ENCODE measurements at regions not wholly inside any gene's neighbourhood (a gene's known extent, or its start where the extent isn't known, plus 50 kb on each side); places are given as distances from the start of the nearest gene placed in this dataset.

GRCh38 chr10:130453036-130453720 is 317.0 kb downstream of the GLRX3 start:
- no peaks in the 10 kb centered on the region for H3K9me3 ChIP-seq (ENCODE audit: control insufficient read depth, insufficient read depth, low read depth, low read length)
- TF ChIP-seq TCF7L2 (IDR thresholded peaks at IDR 0.05; ENCODE audit: low read depth, low read length) = no peak
- no peak for TF ChIP-seq POLR2AphosphoS5 (IDR thresholded peaks at IDR 0.05; ENCODE audit: low read depth, low read length)
- TF ChIP-seq SIN3A (IDR thresholded peaks at IDR 0.05; ENCODE audit: borderline replicate concordance, insufficient read depth, low read depth, low read length) = no peak
- TF ChIP-seq, protein P1, sequence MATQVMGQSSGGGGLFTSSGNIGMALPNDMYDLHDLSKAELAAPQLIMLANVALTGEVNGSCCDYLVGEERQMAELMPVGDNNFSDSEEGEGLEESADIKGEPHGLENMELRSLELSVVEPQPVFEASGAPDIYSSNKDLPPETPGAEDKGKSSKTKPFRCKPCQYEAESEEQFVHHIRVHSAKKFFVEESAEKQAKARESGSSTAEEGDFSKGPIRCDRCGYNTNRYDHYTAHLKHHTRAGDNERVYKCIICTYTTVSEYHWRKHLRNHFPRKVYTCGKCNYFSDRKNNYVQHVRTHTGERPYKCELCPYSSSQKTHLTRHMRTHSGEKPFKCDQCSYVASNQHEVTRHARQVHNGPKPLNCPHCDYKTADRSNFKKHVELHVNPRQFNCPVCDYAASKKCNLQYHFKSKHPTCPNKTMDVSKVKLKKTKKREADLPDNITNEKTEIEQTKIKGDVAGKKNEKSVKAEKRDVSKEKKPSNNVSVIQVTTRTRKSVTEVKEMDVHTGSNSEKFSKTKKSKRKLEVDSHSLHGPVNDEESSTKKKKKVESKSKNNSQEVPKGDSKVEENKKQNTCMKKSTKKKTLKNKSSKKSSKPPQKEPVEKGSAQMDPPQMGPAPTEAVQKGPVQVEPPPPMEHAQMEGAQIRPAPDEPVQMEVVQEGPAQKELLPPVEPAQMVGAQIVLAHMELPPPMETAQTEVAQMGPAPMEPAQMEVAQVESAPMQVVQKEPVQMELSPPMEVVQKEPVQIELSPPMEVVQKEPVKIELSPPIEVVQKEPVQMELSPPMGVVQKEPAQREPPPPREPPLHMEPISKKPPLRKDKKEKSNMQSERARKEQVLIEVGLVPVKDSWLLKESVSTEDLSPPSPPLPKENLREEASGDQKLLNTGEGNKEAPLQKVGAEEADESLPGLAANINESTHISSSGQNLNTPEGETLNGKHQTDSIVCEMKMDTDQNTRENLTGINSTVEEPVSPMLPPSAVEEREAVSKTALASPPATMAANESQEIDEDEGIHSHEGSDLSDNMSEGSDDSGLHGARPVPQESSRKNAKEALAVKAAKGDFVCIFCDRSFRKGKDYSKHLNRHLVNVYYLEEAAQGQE (IDR thresholded peaks at IDR 0.05; ENCODE audit: insufficient read depth in 1 of 2, low read depth in 2 of 2, low read length in 1 of 2) = no peak
- TF ChIP-seq, protein P2, sequence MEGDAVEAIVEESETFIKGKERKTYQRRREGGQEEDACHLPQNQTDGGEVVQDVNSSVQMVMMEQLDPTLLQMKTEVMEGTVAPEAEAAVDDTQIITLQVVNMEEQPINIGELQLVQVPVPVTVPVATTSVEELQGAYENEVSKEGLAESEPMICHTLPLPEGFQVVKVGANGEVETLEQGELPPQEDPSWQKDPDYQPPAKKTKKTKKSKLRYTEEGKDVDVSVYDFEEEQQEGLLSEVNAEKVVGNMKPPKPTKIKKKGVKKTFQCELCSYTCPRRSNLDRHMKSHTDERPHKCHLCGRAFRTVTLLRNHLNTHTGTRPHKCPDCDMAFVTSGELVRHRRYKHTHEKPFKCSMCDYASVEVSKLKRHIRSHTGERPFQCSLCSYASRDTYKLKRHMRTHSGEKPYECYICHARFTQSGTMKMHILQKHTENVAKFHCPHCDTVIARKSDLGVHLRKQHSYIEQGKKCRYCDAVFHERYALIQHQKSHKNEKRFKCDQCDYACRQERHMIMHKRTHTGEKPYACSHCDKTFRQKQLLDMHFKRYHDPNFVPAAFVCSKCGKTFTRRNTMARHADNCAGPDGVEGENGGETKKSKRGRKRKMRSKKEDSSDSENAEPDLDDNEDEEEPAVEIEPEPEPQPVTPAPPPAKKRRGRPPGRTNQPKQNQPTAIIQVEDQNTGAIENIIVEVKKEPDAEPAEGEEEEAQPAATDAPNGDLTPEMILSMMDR (IDR thresholded peaks at IDR 0.05) = no peak
- in situ Hi-C loops (cut with HindIII; ENCODE audit: low pct_unique_long_range_greater_than_20kb, low sequenced_read_pairs) = no loop called here
- ATAC-seq (no peak), DNase-seq (ENCODE audit: low read depth, low spot score) (no peak)
- peaks cover 15% of the 10 kb centered on the region for H3K27me3 ChIP-seq (ENCODE audit: control insufficient read depth, insufficient read depth, low read length)
- no TSS peak for BruUV-seq (replicated peaks)
- H3K4me3 ChIP-seq (ENCODE audit: low read depth in 2 of 2, low read length in 2 of 2) = no peak overlapping the region
- no peak overlapping the region for H3K27ac ChIP-seq (ENCODE audit: low read length)
- intact Hi-C loops (cut with micrococcal nuclease; ENCODE audit: unreplicated experiment) = no loop called here
- no peaks in the 10 kb centered on the region for H3K36me3 ChIP-seq (ENCODE audit: control insufficient read depth, insufficient read depth, low read length)
- ChIA-PET CTCF (interaction anchor here (0.6 kb wide), 1 partner anchor 73 kb away, joined by 3 read pairs; no protein-coding TSS in a partner anchor), POLR2A (no interaction called here)
- no peaks in the 10 kb centered on the region for H3K4me1 ChIP-seq (ENCODE audit: control insufficient read depth, insufficient read depth, low read length)

DNA sequence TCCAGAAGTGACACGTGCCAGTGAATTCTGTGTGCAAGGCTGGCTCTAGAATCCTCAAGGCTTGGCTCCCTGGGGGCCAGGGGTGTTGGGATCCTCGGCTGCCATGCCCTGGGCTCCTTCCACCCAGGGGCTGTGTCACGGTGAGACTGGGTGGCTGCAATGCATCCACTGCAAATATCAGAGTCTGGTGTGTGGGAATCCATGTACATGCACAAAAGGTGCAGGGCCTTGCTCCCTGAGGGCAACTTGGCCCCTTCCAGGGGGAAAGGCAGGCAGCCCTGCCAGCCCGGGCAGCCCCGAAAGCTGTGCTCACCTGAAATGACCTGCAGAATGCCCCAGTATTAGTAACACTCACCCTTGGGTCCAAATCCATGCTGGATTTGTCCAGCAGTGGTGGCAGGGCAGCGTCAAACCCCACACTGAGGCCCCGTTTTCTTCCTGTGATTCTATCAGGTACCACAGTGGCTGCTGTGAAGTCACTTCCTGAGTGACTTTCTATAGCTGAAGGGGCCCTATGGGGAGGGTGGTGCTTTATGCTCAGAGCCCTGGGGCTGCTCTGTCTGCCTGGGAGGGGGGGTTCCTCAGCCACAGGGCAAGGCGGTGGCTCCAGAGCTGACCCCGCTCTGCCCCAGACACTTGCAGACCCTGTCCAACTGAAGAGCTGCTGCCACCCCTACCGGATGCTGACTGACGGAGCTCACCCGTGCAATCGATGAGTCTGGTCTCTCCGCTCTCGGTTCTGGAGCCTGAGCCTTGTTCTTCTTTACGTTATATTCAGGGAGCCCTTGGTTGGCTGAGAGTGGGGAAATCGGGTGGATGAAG is 317.7 kb downstream of the GLRX3 start:
- Histone ChIP-seq H3K4me3 (ENCODE audit: low read depth in 2 of 2, low read length in 2 of 2) (no peak overlapping the region), H3K36me3 (ENCODE audit: control insufficient read depth, insufficient read depth, low read length) (no peaks in the 10 kb centered on the region), H3K9me3 (ENCODE audit: control insufficient read depth, insufficient read depth, low read depth, low read length) (no peaks in the 10 kb centered on the region), H3K27me3 (ENCODE audit: control insufficient read depth, insufficient read depth, low read length) (peaks cover 15% of the 10 kb centered on the region), H3K4me1 (ENCODE audit: control insufficient read depth, insufficient read depth, low read length) (no peaks in the 10 kb centered on the region), H3K27ac (ENCODE audit: low read length) (no peak overlapping the region)
- CTCF ChIA-PET = interaction anchor here (0.6 kb wide), 1 partner anchor 73 kb away, joined by 3 read pairs; no protein-coding TSS in a partner anchor
- BruUV-seq (replicated peaks) = no TSS peak
- DNase-seq (ENCODE audit: low read depth, low spot score) (no peak), ATAC-seq (no peak)
- in situ Hi-C loops (cut with HindIII; ENCODE audit: low pct_unique_long_range_greater_than_20kb, low sequenced_read_pairs) = no loop called here
- TF ChIP-seq, protein P1 (IDR thresholded peaks at IDR 0.05; ENCODE audit: insufficient read depth in 1 of 2, low read depth in 2 of 2, low read length in 1 of 2) = no peak
- TF ChIP-seq TCF7L2 (IDR thresholded peaks at IDR 0.05; ENCODE audit: low read depth, low read length) (no peak), POLR2AphosphoS5 (IDR thresholded peaks at IDR 0.05; ENCODE audit: low read depth, low read length) (no peak), SIN3A (IDR thresholded peaks at IDR 0.05; ENCODE audit: borderline replicate concordance, insufficient read depth, low read depth, low read length) (no peak)
- TF ChIP-seq, protein P2 (IDR thresholded peaks at IDR 0.05) = no peak
- intact Hi-C loops (cut with micrococcal nuclease; ENCODE audit: unreplicated experiment) = no loop called here
- POLR2A ChIA-PET = no interaction called here
